ENCODE measurements at regions not wholly inside any gene's neighbourhood (a gene's known extent, or its start where the extent isn't known, plus 50 kb on each side); places are given as distances from the start of the nearest gene placed in this dataset.

- DNase-seq: no peak
- Mint-ChIP-seq H3K9me3 (peaks cover 36% of the 10 kb centered on the region), H3K27me3 (ENCODE audit: insufficient read depth) (no peaks in the 10 kb centered on the region), H3K27ac (no peak overlapping the region), H3K4me3 (no peak overlapping the region), H3K36me3 (ENCODE audit: low read depth) (no peaks in the 10 kb centered on the region), H3K4me1 (ENCODE audit: low read depth) (no peaks in the 10 kb centered on the region)
- TF ChIP-seq CTCF (IDR thresholded peaks at IDR 0.05): no peak
Observed at GRCh38 chr3:459311-459670, 262.7 kb downstream of the CHL1 start.

GRCh38 chr3:461006-461405, 264.4 kb downstream of the CHL1 start:
- TF ChIP-seq CTCF (IDR thresholded peaks at IDR 0.05): no peak
- Mint-ChIP-seq H3K9me3 (peaks cover 26% of the 10 kb centered on the region), H3K27ac (no peak overlapping the region), H3K4me3 (no peak overlapping the region), H3K27me3 (ENCODE audit: insufficient read depth) (no peaks in the 10 kb centered on the region), H3K4me1 (ENCODE audit: low read depth) (no peaks in the 10 kb centered on the region), H3K36me3 (ENCODE audit: low read depth) (no peaks in the 10 kb centered on the region)
- DNase-seq: no peak

- H3K9me3 Mint-ChIP-seq: peaks cover 29% of the 10 kb centered on the region
- H3K27me3 Mint-ChIP-seq (ENCODE audit: insufficient read depth): no peaks in the 10 kb centered on the region
- no peak overlapping the region for H3K4me3 Mint-ChIP-seq
- H3K27ac Mint-ChIP-seq: no peak overlapping the region
- no peak for DNase-seq
- TF ChIP-seq CTCF (IDR thresholded peaks at IDR 0.05): no peak
- no peaks in the 10 kb centered on the region for H3K4me1 Mint-ChIP-seq (ENCODE audit: low read depth)
- no peaks in the 10 kb centered on the region for H3K36me3 Mint-ChIP-seq (ENCODE audit: low read depth)
Observed at GRCh38 chr3:462851-463250, 266.3 kb downstream of the CHL1 start.

GRCh38 chr3:463252-464192, 267.0 kb downstream of the CHL1 start:
- H3K4me1 Mint-ChIP-seq (ENCODE audit: low read depth): no peaks in the 10 kb centered on the region
- DNase-seq: no peak
- H3K36me3 Mint-ChIP-seq (ENCODE audit: low read depth): no peaks in the 10 kb centered on the region
- H3K9me3 Mint-ChIP-seq: peaks cover 22% of the 10 kb centered on the region
- H3K27ac Mint-ChIP-seq: no peak overlapping the region
- no peaks in the 10 kb centered on the region for H3K27me3 Mint-ChIP-seq (ENCODE audit: insufficient read depth)
- no peak overlapping the region for H3K4me3 Mint-ChIP-seq
- no peak for TF ChIP-seq CTCF (IDR thresholded peaks at IDR 0.05)

GRCh38 chr3:464255-464654, 267.7 kb downstream of the CHL1 start:
- no peaks in the 10 kb centered on the region for H3K4me1 Mint-ChIP-seq (ENCODE audit: low read depth)
- H3K36me3 Mint-ChIP-seq (ENCODE audit: low read depth): no peaks in the 10 kb centered on the region
- H3K27me3 Mint-ChIP-seq (ENCODE audit: insufficient read depth): no peaks in the 10 kb centered on the region
- H3K4me3 Mint-ChIP-seq: no peak overlapping the region
- H3K27ac Mint-ChIP-seq: no peak overlapping the region
- no peak for DNase-seq
- no peak for TF ChIP-seq CTCF (IDR thresholded peaks at IDR 0.05)
- H3K9me3 Mint-ChIP-seq: peaks cover 19% of the 10 kb centered on the region

All from HFFc6 (cell line).